Liver (tissue), 8 donors: ENCODE measurements at regions not wholly inside any gene's neighbourhood (a gene's known extent, or its start where the extent isn't known, plus 50 kb on each side); places are given as distances from the start of the nearest gene placed in this dataset.

Experiments used
- DNase-seq: peaks from one replicate; pipeline ENCODE4 v3.0.0-alpha.2; 2017; ENCODE audit warnings: low spot score
- H3K27ac ChIP-seq, 2 donors: one replicate each; pipeline ENCODE4 v1.7.0; 2013; ENCODE audit warnings: inconsistent platforms in 2 of 2, low read length in 2 of 2, control low read depth in 1 of 2, low read depth in 1 of 2, mild to moderate bottlenecking in 1 of 2
- H3K27me3 ChIP-seq, 4 donors: one replicate each; pipeline versions ENCODE4 v1.6.1 to v1.7.0; 2013; ENCODE audit warnings: low read length in 3 of 4, inconsistent platforms in 1 of 4, mild to moderate bottlenecking in 1 of 4, moderate library complexity in 1 of 4; ENCODE audit not compliant: control insufficient read depth in 4 of 4, insufficient read depth in 4 of 4
- H3K36me3 ChIP-seq, 4 donors: one replicate each; pipeline versions ENCODE4 v1.6.1 to v1.7.0; 2013; ENCODE audit warnings: low read length in 3 of 4, mild to moderate bottlenecking in 3 of 4, low read depth in 1 of 4, moderate library complexity in 1 of 4; ENCODE audit not compliant: control insufficient read depth in 4 of 4, insufficient read depth in 3 of 4
- H3K4me1 ChIP-seq, 4 donors: one replicate each; pipeline versions ENCODE4 v1.6.1 to v1.7.0; 2013; ENCODE audit warnings: low read length in 3 of 4, mild to moderate bottlenecking in 3 of 4, moderate library complexity in 1 of 4; ENCODE audit not compliant: control insufficient read depth in 4 of 4, insufficient read depth in 4 of 4
- H3K4me3 ChIP-seq, 3 donors: one replicate each; pipeline versions ENCODE4 v1.6.1 to v1.7.0; 2013; ENCODE audit warnings: low read length in 3 of 3, control low read depth in 1 of 3, low read depth in 1 of 3, mild to moderate bottlenecking in 1 of 3
- H3K9ac ChIP-seq, 2 donors: one replicate each; pipeline ENCODE4 v1.7.0; 2013; ENCODE audit warnings: low read length in 2 of 2, mild to moderate bottlenecking in 2 of 2, moderate library complexity in 2 of 2, control low read depth in 1 of 2, low read depth in 1 of 2
- H3K9me3 ChIP-seq, 4 donors: one replicate each; pipeline versions ENCODE4 v1.6.1 to v1.7.0; 2013; ENCODE audit warnings: low read length in 3 of 4; ENCODE audit not compliant: control insufficient read depth in 4 of 4
- EGR1 ChIP-seq, 2 donors: IDR thresholded peaks; 2 replicates each; pipeline ENCODE4 v1.6.1; 2016 to 2018; ENCODE audit warnings: antibody characterized with exemption in 2 of 2, low read depth in 2 of 2
- FOXA1 ChIP-seq: IDR thresholded peaks from 2 replicates; pipeline ENCODE4 v1.6.1; 2016; ENCODE audit warnings: antibody characterized with exemption
- FOXA2 ChIP-seq: IDR thresholded peaks from 2 replicates; pipeline ENCODE4 v1.6.1; 2016; ENCODE audit warnings: antibody characterized with exemption
- HNF4A ChIP-seq, 2 donors: conservative IDR thresholded peaks; 2 replicates each; pipeline ENCODE4 v1.6.1; 2016; ENCODE audit warnings: antibody characterized with exemption in 2 of 2, mild to moderate bottlenecking in 2 of 2
- HNF4G ChIP-seq: IDR thresholded peaks from 2 replicates; pipeline ENCODE4 v1.6.1; 2016; ENCODE audit warnings: antibody characterized with exemption
- JUND ChIP-seq, 2 donors: IDR thresholded peaks; 2 replicates each; pipeline ENCODE4 v1.6.1; 2016; ENCODE audit warnings: antibody characterized with exemption in 2 of 2
- MAX ChIP-seq: IDR thresholded peaks from 2 replicates; pipeline ENCODE4 v1.6.1; 2016; ENCODE audit warnings: antibody characterized with exemption
- NR2F2 ChIP-seq: IDR thresholded peaks from 2 replicates; pipeline ENCODE4 v1.6.1; 2016; ENCODE audit warnings: antibody characterized with exemption
- RAD21 ChIP-seq, 2 donors: IDR thresholded peaks; 2 replicates each; pipeline ENCODE4 v1.6.1; 2016; ENCODE audit warnings: antibody characterized with exemption in 2 of 2, mild to moderate bottlenecking in 2 of 2
- RXRA ChIP-seq, 2 donors: IDR thresholded peaks; 2 replicates each; pipeline ENCODE4 v1.6.1; 2017 to 2018; ENCODE audit warnings: antibody characterized with exemption in 2 of 2, mild to moderate bottlenecking in 1 of 2
- TAF1 ChIP-seq: conservative IDR thresholded peaks from 2 replicates; pipeline ENCODE4 v1.6.1; 2016; ENCODE audit warnings: antibody characterized with exemption, mild to moderate bottlenecking
- YY1 ChIP-seq: IDR thresholded peaks from 2 replicates; pipeline ENCODE4 v1.6.1; 2016; ENCODE audit warnings: antibody characterized with exemption, mild to moderate bottlenecking
- WGBS: extraction: QIAGEN DNeasy Blood & Tissue Kit; methylation state at CpG from one replicate; pipeline ENCODE4 v1.1.7; 2013; 5-methylcytosine and 5-hydroxymethylcytosine counted together
- TF ChIP-seq, protein P1 (sequence below): IDR thresholded peaks from 2 replicates; pipeline ENCODE4 v1.6.1; 2016; ENCODE audit warnings: antibody characterized with exemption
- TF ChIP-seq, protein P2 (sequence below): fragments of 150-350 bp; IDR thresholded peaks from 2 replicates; pipeline ENCODE4 v1.5.1; 2017; ENCODE audit warnings: improper control_type of control experiment, low read depth, low read length; ENCODE audit not compliant: missing input control
- donor health status: healthy.
- donor health status: healthy.
- donor health status: healthy.
- donor health status: healthy.
- donor health status: healthy.

GRCh38 chr10:111455776-111456426 lies 379.1 kb downstream of the ADRA2A start (continued):
- TF ChIP-seq RXRA (IDR thresholded peaks at IDR 0.05): no peak
- no peak for TF ChIP-seq HNF4G
- no peak for TF ChIP-seq MAX

GRCh38 chr10:111458256-111458655 lies 381.4 kb downstream of the ADRA2A start:
- Histone ChIP-seq H3K9me3 (no peaks in the 10 kb centered on the region), H3K4me3 (no peak overlapping the region), H3K36me3 (no peaks in the 10 kb centered on the region), H3K27me3 (no peaks in the 10 kb centered on the region), H3K27ac (no peak overlapping the region), H3K9ac (no peak overlapping the region), H3K4me1 (peaks cover 0 to 5% (median 1%) of the 10 kb centered on the region in 4 donors)
- no peak for DNase-seq
- WGBS: 52% methylated on average over 1 of the region's 1 CpG
- TF ChIP-seq FOXA1 (no peak), HNF4G (no peak), HNF4A (conservative IDR thresholded peaks at IDR 0.05) (no peak), RXRA (IDR thresholded peaks at IDR 0.05) (no peak), NR2F2 (no peak), RAD21 (IDR thresholded peaks at IDR 0.05) (no peak), YY1 (no peak), MAX (no peak)

DNA sequence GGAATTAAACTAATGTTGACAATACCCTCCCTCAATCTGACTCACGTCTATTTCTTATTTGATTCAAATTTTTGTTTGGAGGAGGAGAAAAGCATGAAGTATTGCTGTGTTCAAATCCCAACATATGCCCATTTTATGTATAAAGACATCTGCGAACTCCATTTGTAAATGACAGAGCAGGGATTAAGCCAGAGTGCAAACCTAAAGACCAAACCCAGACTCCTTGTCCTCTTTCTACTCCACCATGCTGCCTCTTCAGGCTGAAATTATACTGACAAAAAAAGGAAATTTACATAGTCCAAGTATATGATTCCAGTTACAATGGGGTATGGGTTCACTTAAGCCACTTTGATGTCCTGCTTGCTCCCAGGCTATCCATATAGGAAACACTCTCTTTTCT lies 383.1 kb downstream of the ADRA2A start:
- Histone ChIP-seq H3K27me3 (no peaks in the 10 kb centered on the region), H3K36me3 (no peaks in the 10 kb centered on the region), H3K4me1 (peaks cover 0 to 5% (median 1%) of the 10 kb centered on the region in 4 donors), H3K9me3 (no peaks in the 10 kb centered on the region), H3K4me3 (no peak overlapping the region), H3K27ac (no peak overlapping the region), H3K9ac (no peak overlapping the region)
- no peak for DNase-seq
- no peak for TF ChIP-seq TAF1
- TF ChIP-seq, protein P1, sequence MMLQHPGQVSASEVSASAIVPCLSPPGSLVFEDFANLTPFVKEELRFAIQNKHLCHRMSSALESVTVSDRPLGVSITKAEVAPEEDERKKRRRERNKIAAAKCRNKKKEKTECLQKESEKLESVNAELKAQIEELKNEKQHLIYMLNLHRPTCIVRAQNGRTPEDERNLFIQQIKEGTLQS: no peak
- 78% methylated on average over 2 of the region's 2 CpGs for WGBS

DNA sequence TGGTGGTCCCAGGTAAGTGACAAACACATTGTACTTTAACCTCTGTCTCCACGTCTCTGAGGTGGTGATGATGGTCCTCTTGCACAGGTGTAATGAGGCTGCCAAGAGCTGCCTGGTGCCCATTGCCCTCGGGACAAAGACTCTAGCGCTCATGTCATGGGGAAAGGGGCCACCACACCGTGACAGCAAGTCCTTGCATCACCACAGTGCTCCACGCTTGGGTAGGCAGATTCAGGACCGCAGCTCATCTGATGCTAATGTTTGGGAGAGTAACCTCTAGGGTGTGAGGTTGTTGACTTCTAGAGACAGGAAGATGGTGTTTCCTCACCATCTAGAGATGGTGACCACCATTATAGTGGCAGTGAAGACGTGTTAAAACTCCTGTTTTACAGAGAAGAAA lies 395.6 kb downstream of the ADRA2A start:
- Histone ChIP-seq H3K4me3 (no peak overlapping the region), H3K27me3 (no peaks in the 10 kb centered on the region), H3K9me3 (no peaks in the 10 kb centered on the region), H3K36me3 (no peaks in the 10 kb centered on the region), H3K4me1 (peaks cover 0 to 6% (median 4%) of the 10 kb centered on the region in 4 donors), H3K27ac (no peak overlapping the region), H3K9ac (no peak overlapping the region)
- no peak for DNase-seq
- 73% methylated on average over 7 of the region's 7 CpGs for WGBS
- TF ChIP-seq JUND (IDR thresholded peaks at IDR 0.05) (no peak), HNF4A (conservative IDR thresholded peaks at IDR 0.05) (peak in 1 of 2 donors; percentile 4)
- TF ChIP-seq, protein P1: no peak

DNA sequence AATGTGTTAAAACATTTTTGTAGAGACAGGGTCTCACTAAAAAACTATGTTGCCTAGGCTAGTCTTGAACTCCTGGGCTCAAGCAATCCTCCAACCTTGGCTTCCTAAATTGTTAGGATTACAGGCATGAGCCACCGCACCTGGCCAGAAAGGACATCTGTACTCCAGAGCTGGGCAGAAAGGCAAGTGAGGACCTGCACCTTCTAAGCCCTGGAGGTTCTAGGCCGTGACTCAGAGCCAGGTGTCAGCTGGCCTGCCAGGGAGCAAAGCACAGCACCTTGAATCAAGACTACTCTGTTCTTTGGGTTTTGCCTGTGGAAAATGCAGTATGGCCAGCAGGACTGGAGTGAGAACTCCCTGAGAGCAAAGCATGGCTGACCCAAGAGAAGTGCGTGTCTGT lies 396.5 kb downstream of the ADRA2A start:
- WGBS: 60% methylated on average over 3 of the region's 3 CpGs
- no peak overlapping the region for H3K9ac ChIP-seq
- DNase-seq: no peak
- TF ChIP-seq, protein P1: no peak
- TF ChIP-seq, protein P2, sequence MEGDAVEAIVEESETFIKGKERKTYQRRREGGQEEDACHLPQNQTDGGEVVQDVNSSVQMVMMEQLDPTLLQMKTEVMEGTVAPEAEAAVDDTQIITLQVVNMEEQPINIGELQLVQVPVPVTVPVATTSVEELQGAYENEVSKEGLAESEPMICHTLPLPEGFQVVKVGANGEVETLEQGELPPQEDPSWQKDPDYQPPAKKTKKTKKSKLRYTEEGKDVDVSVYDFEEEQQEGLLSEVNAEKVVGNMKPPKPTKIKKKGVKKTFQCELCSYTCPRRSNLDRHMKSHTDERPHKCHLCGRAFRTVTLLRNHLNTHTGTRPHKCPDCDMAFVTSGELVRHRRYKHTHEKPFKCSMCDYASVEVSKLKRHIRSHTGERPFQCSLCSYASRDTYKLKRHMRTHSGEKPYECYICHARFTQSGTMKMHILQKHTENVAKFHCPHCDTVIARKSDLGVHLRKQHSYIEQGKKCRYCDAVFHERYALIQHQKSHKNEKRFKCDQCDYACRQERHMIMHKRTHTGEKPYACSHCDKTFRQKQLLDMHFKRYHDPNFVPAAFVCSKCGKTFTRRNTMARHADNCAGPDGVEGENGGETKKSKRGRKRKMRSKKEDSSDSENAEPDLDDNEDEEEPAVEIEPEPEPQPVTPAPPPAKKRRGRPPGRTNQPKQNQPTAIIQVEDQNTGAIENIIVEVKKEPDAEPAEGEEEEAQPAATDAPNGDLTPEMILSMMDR: no peak
- TF ChIP-seq JUND (IDR thresholded peaks at IDR 0.05): no peak
- TF ChIP-seq TAF1: no peak
- no peak for TF ChIP-seq RAD21 (IDR thresholded peaks at IDR 0.05)
- no peak for TF ChIP-seq HNF4G
- no peak for TF ChIP-seq RXRA (IDR thresholded peaks at IDR 0.05)
- TF ChIP-seq MAX: no peak
- no peak for TF ChIP-seq EGR1 (IDR thresholded peaks at IDR 0.05; ENCODE audit: low read depth in 2 of 2)
- TF ChIP-seq FOXA2: no peak
- TF ChIP-seq HNF4A (conservative IDR thresholded peaks at IDR 0.05): no peak
- H3K36me3 ChIP-seq: no peaks in the 10 kb centered on the region
- H3K27me3 ChIP-seq: no peaks in the 10 kb centered on the region
- H3K4me1 ChIP-seq: peaks cover 0 to 6% (median 4%) of the 10 kb centered on the region in 4 donors
- H3K9me3 ChIP-seq: no peaks in the 10 kb centered on the region
- H3K27ac ChIP-seq: no peak overlapping the region
- H3K4me3 ChIP-seq: no peak overlapping the region
